H9 (cell line): ENCODE measurements at regions not wholly inside any gene's neighbourhood (a gene's known extent, or its start where the extent isn't known, plus 50 kb on each side); places are given as distances from the start of the nearest gene placed in this dataset.

Source experiments
- DNase-seq: peaks from one replicate; pipeline ENCODE4 v3.0.0-alpha.2; 2017
- H2AFZ ChIP-seq: one replicate; pipeline ENCODE4 v1.6.1; 2013; ENCODE audit warnings: mild to moderate bottlenecking, low read length, control low read depth, moderate library complexity
- H2AK5ac ChIP-seq: 2 replicates; pipeline ENCODE4 v1.6.1; 2013; ENCODE audit warnings: low read length, control low read depth, mixed read lengths; ENCODE audit not compliant: insufficient read length
- H2BK120ac ChIP-seq: one replicate; pipeline ENCODE4 v1.6.1; 2013; ENCODE audit warnings: low read depth, mild to moderate bottlenecking, low read length, control low read depth, inconsistent platforms; ENCODE audit not compliant: poor library complexity, severe bottlenecking
- H2BK12ac ChIP-seq: 2 replicates; pipeline ENCODE4 v1.6.1; 2013; ENCODE audit warnings: low read length, control low read depth, mixed read lengths, low read depth; ENCODE audit not compliant: insufficient read length
- H2BK15ac ChIP-seq: 2 replicates; pipeline ENCODE4 v1.6.1; 2013; ENCODE audit warnings: low read depth, low read length, control low read depth
- H2BK20ac ChIP-seq: one replicate; pipeline ENCODE4 v1.6.1; 2013; ENCODE audit warnings: low read depth, mild to moderate bottlenecking, low read length, control low read depth, inconsistent platforms; ENCODE audit not compliant: poor library complexity, severe bottlenecking
- H2BK5ac ChIP-seq: 2 replicates; pipeline ENCODE4 v1.6.1; 2013; ENCODE audit warnings: low read length, control low read depth, mixed read lengths; ENCODE audit not compliant: insufficient read length
- H3K14ac ChIP-seq: 2 replicates; pipeline ENCODE4 v1.6.1; 2013; ENCODE audit warnings: low read length, control low read depth; ENCODE audit not compliant: insufficient read depth
- H3K18ac ChIP-seq: 2 replicates; pipeline ENCODE4 v1.6.1; 2013; ENCODE audit warnings: low read depth, mild to moderate bottlenecking, mixed read lengths, low read length, control low read depth; ENCODE audit not compliant: insufficient read length
- H3K23ac ChIP-seq: 2 replicates; pipeline ENCODE4 v1.6.1; 2013; ENCODE audit warnings: low read length, control low read depth, mixed read lengths, low read depth; ENCODE audit not compliant: insufficient read length
- H3K23me2 ChIP-seq: 2 replicates; pipeline ENCODE4 v1.6.1; 2013; ENCODE audit warnings: low read depth, mild to moderate bottlenecking, mixed read lengths, low read length, control low read depth; ENCODE audit not compliant: insufficient read length, poor library complexity, severe bottlenecking
- H3K27ac ChIP-seq: 2 replicates; pipeline ENCODE4 v1.5.1; 2013; ENCODE audit warnings: low read length, control low read depth, mixed read lengths, low read depth; ENCODE audit not compliant: insufficient read length
- H3K27me3 ChIP-seq: 2 replicates; pipeline ENCODE4 v1.6.1; 2013; ENCODE audit warnings: low read length, control low read depth, inconsistent platforms; ENCODE audit not compliant: insufficient read depth
- H3K4ac ChIP-seq: 2 replicates; pipeline ENCODE4 v1.6.1; 2013; ENCODE audit warnings: low read depth, mild to moderate bottlenecking, control low read depth, inconsistent platforms, low read length, moderate library complexity
- H3K4me1 ChIP-seq: 2 replicates; pipeline ENCODE4 v1.6.1; 2013; ENCODE audit warnings: low read length, control low read depth, inconsistent platforms; ENCODE audit not compliant: insufficient read depth
- H3K4me2 ChIP-seq: 2 replicates; pipeline ENCODE4 v1.6.1; 2013; ENCODE audit warnings: low read length, control low read depth, mixed read lengths; ENCODE audit not compliant: insufficient read length, insufficient read depth
- H3K56ac ChIP-seq: 2 replicates; pipeline ENCODE4 v1.6.1; 2013; ENCODE audit warnings: low read depth, mild to moderate bottlenecking, mixed read lengths, low read length, control low read depth; ENCODE audit not compliant: insufficient read length
- H3K79me1 ChIP-seq: 2 replicates; pipeline ENCODE4 v1.6.1; 2013; ENCODE audit warnings: low read depth, mild to moderate bottlenecking, moderate library complexity, low read length, control low read depth, inconsistent platforms; ENCODE audit not compliant: insufficient read depth, poor library complexity, severe bottlenecking
- H3K79me2 ChIP-seq: 2 replicates; pipeline ENCODE4 v1.6.1; 2013; ENCODE audit warnings: low read length, control low read depth, inconsistent platforms; ENCODE audit not compliant: insufficient read depth
- H3K9ac ChIP-seq: 2 replicates; pipeline ENCODE4 v1.6.1; 2013; ENCODE audit warnings: low read length, control low read depth, mixed read lengths; ENCODE audit not compliant: insufficient read length; ENCODE audit errors: extremely low read depth
- H3K9me3 ChIP-seq: one replicate; pipeline ENCODE4 v1.6.1; 2013; ENCODE audit warnings: low read depth, low read length, inconsistent platforms; ENCODE audit not compliant: control insufficient read depth
- H3T11ph ChIP-seq: one replicate; pipeline ENCODE4 v1.6.1; 2013; ENCODE audit warnings: mild to moderate bottlenecking, low read length, control low read depth, inconsistent platforms
- H4K20me1 ChIP-seq: one replicate; pipeline ENCODE4 v1.6.1; 2013; ENCODE audit not compliant: control insufficient read depth, insufficient read length, insufficient read depth
- H4K5ac ChIP-seq: 2 replicates; pipeline ENCODE4 v1.6.1; 2013; ENCODE audit warnings: low read depth, mild to moderate bottlenecking, mixed read lengths, low read length, control low read depth; ENCODE audit not compliant: insufficient read length
- H4K8ac ChIP-seq: replicated peaks from 2 replicates; pipeline ENCODE4 v1.6.1; 2013; ENCODE audit warnings: low read length, control low read depth, mixed read lengths, low read depth; ENCODE audit not compliant: insufficient read length
- H4K91ac ChIP-seq: 2 replicates; pipeline ENCODE4 v1.6.1; 2013; ENCODE audit warnings: low read depth, mild to moderate bottlenecking, moderate library complexity, mixed read lengths, low read length, control low read depth; ENCODE audit not compliant: insufficient read length
- H3K27ac Mint-ChIP-seq, 3 experiments: 2 replicates in 2 of 3; 3 replicates in 1 of 3; pipeline ENCODE4 v1.8.0; 2020 to 2021; ENCODE audit warnings: mixed read lengths in 3 of 3, mild to moderate bottlenecking in 1 of 3, moderate library complexity in 1 of 3
- H3K27me3 Mint-ChIP-seq: 2 replicates; pipeline ENCODE4 v1.8.0; 2021; ENCODE audit warnings: low read depth, mild to moderate bottlenecking, moderate library complexity, mixed read lengths
- H3K36me3 Mint-ChIP-seq, 3 experiments: 2 replicates in 2 of 3; 3 replicates in 1 of 3; pipeline ENCODE4 v1.8.0; 2020 to 2021; ENCODE audit warnings: low read depth in 3 of 3, mixed read lengths in 3 of 3; ENCODE audit not compliant: insufficient read depth in 1 of 3
- H3K4me1 Mint-ChIP-seq, 2 experiments: 2 replicates each; pipeline ENCODE4 v1.8.0; 2020; ENCODE audit warnings: mixed read lengths in 2 of 2
- H3K4me3 Mint-ChIP-seq, 2 experiments: 2 replicates in 1 of 2; 3 replicates in 1 of 2; pipeline ENCODE4 v1.8.0; 2020 to 2021; ENCODE audit warnings: mild to moderate bottlenecking in 2 of 2, mixed read lengths in 2 of 2, moderate library complexity in 1 of 2
- H3K9me3 Mint-ChIP-seq, 2 experiments: 2 replicates in 1 of 2; 3 replicates in 1 of 2; pipeline ENCODE4 v1.8.0; 2020; ENCODE audit warnings: mild to moderate bottlenecking in 2 of 2, mixed read lengths in 2 of 2, moderate library complexity in 1 of 2
- CTCF ChIP-seq: fragments of 200-600 bp; sonication (generic); conservative IDR thresholded peaks from 3 replicates; pipeline ENCODE4 v1.8.0; 2021; ENCODE audit warnings: antibody characterized with exemption, mild to moderate bottlenecking
- WGBS: extraction: QIAGEN DNeasy Blood & Tissue Kit; methylation state at CpG from one replicate; pipeline ENCODE4 v1.1.7; 2013; ENCODE audit warnings: missing lambda C conversion rate, low lambda C conversion rate, mixed read lengths; ENCODE audit not compliant: insufficient read length; ENCODE audit errors: extremely low coverage; 5-methylcytosine and 5-hydroxymethylcytosine counted together

- no CpG with 5 or more reads among the region's 12 CpGs for WGBS
Observed at GRCh38 chr10:24118246-24118645, 90.7 kb upstream of the KIAA1217 start.

More at GRCh38 chr10:24118246-24118645, 90.7 kb upstream of the KIAA1217 start:
- no peaks in the 10 kb centered on the region for H3K79me2 ChIP-seq
- no peak overlapping the region for H4K5ac ChIP-seq
- no peak overlapping the region for H2BK5ac ChIP-seq
- no peak overlapping the region for H2BK12ac ChIP-seq
- Mint-ChIP-seq H3K27me3 (no peaks in the 10 kb centered on the region; the same call in 1 of the 2 replicates), H3K27ac (peak overlapping the region in 2 of 3 experiments; percentile 22 to 75; a peak in 4 of 7 replicates), H3K36me3 (no peaks in the 10 kb centered on the region), H3K4me1 (peaks cover 16 to 20% of the 10 kb centered on the region in 2 experiments), H3K4me3 (no peak overlapping the region), H3K9me3 (peaks cover 0 to 1% of the 10 kb centered on the region in 2 experiments; a peak in 2 of 5 replicates)
- H2BK20ac ChIP-seq: no peak overlapping the region
- H3K9ac ChIP-seq: no peak overlapping the region
- no peaks in the 10 kb centered on the region for H3K23me2 ChIP-seq
- no peak overlapping the region for H2BK120ac ChIP-seq
- H3K56ac ChIP-seq: no peak overlapping the region
- no peak overlapping the region for H2AK5ac ChIP-seq
- no peaks in the 10 kb centered on the region for H3K9me3 ChIP-seq
- H4K91ac ChIP-seq: no peak overlapping the region
- no peak for TF ChIP-seq CTCF
- H3K4me2 ChIP-seq: peak overlapping the region; percentile 24
- H3K27ac ChIP-seq: no peak overlapping the region
- H3K4ac ChIP-seq: no peak overlapping the region
- no peak for DNase-seq
- no peaks in the 10 kb centered on the region for H3K79me1 ChIP-seq
- no peak overlapping the region for H4K8ac ChIP-seq
- H3T11ph ChIP-seq: no peak overlapping the region
- no peak overlapping the region for H2BK15ac ChIP-seq
- H3K14ac ChIP-seq: no peak overlapping the region
- no peaks in the 10 kb centered on the region for H4K20me1 ChIP-seq
- no peak overlapping the region for H3K23ac ChIP-seq
- no peaks in the 10 kb centered on the region for H3K27me3 ChIP-seq
- H3K18ac ChIP-seq: no peak overlapping the region
- H2AFZ ChIP-seq: peak overlapping the region; percentile 3
- H3K4me1 ChIP-seq: no peaks in the 10 kb centered on the region; the same call in 1 of the 2 replicates
